Fibroblast of peridontal ligament (primary cell): ENCODE measurements at regions not wholly inside any gene's neighbourhood (a gene's known extent, or its start where the extent isn't known, plus 50 kb on each side); places are given as distances from the start of the nearest gene placed in this dataset.
A peak's percentile ranks its signal among the peaks of the same experiment; 100 is the strongest.
"Not testable (repeated sequence)": the region's sequence is repeated elsewhere in the genome, so short reads cannot be mapped to it uniquely, and the experiment has no call there.

ENCODE experiments used
- DNase-seq: peaks from one replicate; pipeline ENCODE4 v3.0.0-alpha.2; 2010; ENCODE audit errors: extremely low read depth

DNA sequence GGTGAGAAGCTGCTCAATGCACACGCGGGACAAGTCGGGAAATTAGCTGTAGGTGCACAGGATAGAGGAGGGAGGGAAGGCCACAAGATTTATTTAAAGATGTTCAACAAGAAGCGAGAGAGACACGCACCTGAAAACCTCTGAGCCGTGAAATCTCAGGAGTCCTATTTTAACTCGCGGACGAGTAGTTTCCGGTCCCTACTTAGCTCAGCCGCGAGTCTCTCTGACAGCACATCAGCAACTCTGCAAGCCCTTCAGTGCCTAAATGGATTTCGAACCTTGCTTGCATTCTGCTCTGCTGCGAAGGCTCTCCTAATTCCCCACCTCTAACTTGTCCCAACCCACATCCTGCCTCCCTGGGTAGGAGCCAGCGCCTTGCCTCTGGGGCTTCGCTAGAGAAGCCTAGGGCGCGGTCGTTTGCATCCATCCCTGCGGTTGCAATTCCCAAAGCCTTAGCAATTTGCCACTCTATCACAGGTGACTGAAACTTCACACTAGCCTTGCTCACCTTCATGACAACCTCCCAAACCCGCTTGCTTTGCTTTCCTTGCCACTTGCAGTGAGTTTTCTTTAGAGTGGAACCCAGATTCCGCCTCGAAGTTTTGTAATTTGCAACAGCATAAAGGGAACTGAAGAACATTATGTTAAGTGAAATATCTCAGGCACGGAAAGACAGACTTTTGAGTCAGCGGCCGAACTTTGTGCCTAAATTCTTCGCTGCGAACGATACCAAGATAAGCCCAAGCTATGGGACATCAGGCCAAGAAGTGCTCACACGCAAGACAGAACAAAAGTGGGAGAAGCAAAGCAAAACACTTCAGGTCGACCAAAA lies 202.8 kb downstream of the KDM5D start:
- no peak for DNase-seq

DNA sequence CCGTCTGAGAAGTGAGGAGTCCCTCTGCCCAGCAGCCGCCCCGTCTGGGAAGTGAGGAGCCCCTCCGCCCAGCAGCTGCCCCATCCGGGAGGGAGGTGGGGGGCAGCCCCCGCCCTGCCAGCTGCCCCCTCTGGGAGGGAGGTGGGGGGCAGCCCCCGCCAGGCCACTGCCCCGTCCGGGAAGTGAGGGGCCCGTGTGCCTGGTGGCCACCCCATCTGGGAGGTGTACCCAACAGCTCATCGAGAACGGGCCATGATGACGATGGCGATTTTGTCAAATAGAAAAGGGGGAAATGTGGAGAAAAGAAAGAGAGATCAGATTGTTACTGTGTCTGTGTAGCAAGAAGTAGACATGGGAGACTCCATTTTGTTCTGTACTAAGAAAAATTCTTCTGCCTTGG lies 208.8 kb downstream of the KDM5D start:
- not testable (repeated sequence) for DNase-seq

DNA sequence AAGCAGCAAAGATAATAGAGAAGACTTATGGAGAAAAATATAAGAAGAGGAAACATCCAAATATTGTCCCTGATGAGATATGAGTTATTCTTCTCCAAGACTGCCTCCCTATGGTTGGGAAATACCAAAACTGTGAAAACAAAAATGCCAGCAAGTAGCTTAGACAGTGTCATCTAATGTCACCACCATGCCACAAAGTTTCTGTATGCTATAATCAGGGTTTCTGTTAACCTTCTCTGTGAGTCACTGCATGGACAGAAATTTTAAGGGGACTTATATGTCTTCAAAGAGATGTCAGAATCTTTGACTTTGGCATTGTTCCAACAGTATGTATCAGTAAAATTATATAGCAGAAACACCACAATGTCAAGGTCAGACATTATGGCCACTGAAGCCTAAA lies 222.6 kb downstream of the KDM5D start:
- no peak for DNase-seq

DNA sequence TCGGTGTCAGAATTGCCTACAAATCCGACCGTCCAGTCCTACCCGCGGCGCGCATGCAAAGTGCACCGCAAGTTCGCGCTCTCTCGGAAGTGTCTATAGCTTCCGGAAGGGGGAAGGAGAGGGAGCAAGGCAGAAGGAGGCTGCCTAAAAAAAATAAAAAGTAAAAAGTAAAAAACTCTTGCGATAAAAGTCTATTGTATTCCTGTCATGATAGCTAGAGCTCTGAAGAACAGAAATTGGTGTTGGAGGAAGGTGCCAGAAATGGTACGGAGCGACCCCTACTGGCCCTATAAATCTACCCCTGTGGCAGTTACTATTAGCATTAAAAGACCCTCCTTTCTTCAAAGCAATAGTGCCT lies 241.5 kb downstream of the KDM5D start:
- no peak for DNase-seq

DNA sequence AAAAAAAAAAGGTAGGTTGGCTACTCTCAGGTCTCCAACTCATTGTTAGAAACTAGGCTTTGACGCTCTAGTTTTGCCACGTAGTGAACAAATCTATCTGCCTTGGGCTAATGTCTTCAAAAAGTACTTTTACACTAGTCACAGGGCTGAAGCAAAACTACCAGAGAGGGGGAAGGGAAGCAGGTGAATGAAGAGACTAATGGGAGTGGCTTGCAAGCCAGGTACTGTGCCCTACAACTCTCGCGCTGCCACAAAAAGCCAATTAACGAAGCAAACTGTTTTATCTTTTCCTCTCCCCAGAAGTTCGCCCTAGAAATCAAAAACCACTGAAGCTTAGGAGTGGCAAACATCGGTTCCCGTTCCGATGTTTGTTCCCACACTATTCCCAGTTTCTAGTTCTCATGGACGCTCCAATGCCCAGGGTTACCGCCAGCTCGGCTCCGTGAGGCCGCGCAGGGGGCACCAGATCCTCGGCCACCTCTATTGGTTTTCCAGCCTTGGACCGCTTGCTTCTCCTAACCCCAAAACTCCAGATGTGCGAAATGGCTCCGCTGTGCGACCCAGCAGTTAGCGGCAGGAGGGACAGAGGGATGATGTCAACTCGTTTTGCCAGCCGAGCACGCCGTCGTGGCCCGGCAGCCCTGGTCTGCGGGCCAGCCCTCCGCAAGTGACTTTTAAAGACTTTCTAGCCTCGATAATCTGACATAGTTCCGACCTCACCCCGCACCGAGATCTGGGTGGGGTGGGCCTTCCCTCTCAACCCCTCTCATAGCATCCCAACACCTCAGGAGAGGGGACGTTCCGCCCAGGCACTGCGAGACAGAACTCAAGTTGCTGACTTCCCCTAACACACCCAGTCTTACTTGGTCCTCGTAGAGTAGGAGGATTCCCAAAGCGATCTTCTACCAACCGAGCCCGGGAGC lies 242.1 kb downstream of the KDM5D start:
- DNase-seq, result no peak

DNA sequence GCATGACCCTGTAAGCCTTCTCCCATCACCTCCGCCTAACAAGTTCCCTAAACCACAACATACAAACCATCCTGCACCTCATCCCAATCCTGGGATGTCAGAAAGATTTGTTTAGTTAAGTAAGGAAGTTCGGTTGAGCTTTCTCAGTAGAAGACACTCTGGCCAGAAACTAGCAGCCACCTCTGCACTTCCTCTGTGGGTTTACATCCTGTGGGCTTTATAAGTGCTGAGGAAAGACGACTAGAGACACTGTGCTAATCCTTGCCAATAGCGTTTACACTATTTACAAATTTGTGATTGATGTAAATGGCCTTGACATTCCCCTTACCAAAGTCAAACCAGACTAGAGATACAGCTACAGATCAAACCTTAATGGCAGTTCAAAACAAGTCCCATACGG lies 246.0 kb downstream of the KDM5D start:
- no peak for DNase-seq

DNA sequence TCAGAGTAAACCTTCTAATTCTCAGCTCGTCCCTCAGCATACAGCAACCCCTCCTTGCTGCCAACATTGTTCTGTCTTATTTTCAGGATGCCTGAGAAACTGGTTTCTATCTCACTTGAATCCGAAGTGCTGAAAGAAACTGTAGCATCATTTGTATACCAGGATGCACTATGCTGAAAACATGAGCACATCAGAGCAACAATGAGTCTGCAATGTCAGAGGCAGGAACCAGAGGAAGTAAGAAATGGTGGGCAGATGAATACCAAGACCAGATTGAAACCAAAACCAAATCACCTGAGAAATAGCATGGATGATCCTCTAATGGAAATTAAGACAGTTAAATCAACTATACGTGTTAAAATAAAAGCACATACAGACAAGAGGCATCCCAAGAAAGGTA lies 257.0 kb downstream of the KDM5D start:
- no peak for DNase-seq

DNA sequence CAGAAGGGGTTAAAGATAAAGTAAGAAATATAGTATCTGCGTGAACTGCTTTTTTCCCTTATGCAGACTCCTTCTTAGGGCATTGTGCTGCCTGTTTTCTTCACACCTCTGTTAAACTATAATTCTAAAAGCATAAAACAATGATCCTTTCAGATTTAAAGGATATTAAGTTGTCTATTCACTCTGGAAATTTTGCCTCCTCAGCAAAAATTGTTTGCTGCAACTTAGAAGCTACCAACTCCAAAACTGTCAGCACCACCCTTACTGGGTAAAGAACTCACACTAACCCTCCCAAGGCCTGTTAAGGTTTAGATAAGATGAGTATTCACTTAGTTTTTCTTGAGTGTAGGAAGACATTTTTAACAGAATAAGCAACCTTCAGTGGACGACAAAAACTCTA lies 259.5 kb downstream of the KDM5D start:
- DNase-seq, result no peak

DNA sequence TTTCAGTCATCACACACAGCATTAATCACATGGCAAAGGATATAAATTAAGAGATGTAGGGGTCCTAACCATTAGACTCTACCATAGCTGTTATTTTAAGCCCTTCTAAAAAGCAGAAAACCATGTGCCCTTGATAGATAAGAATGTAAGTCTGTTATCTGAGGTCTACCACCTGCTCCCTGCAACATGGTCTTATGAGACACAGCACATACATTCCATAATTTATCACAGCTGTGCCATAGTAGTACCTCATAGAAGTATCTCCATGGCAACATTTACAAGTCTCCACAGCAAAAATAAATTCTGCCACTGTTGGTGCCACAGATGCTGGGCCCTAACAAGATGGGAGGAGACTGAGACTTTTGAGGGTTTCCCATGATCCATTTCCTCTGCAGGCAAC lies 265.4 kb downstream of the KDM5D start:
- no peak for DNase-seq

DNA sequence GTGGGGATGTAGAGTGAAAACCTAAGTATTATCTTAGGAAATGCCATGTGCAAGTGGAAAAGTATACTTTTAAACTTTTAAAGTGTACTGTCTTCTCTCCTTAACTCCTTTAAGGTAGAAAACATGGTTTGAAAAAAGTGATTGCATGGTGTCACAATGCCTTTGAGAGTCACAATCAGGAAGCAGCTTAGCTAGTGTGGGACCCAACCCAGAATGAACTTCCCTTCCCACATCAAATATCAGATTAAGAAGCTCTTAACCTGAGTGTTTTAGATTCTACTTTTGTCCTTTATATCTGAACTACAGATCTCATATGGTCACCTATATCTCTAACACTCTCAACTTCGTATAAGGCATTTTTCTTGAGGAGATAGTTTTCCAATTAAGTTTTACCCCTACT lies 266.6 kb downstream of the KDM5D start:
- DNase-seq, result no peak

DNA sequence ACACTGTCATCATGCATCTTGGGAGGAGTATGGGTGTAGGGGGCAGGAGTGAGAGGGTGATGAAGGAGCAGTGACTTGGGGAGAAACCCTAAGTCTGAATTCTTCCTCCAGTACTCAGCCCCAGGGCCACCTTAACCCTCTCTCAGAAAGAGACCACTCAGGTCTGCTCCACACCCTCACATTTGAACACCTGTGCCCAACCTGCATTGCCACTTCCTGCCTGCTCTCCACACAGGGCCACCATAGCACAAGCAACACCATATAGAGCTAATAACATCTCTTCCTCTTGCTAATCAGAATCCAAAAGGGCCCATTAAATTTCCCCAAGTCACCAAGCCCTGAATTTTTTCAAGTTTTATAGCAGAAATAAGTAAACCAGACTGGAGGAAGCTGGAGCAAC lies 278.7 kb downstream of the KDM5D start:
- no peak for DNase-seq

DNA sequence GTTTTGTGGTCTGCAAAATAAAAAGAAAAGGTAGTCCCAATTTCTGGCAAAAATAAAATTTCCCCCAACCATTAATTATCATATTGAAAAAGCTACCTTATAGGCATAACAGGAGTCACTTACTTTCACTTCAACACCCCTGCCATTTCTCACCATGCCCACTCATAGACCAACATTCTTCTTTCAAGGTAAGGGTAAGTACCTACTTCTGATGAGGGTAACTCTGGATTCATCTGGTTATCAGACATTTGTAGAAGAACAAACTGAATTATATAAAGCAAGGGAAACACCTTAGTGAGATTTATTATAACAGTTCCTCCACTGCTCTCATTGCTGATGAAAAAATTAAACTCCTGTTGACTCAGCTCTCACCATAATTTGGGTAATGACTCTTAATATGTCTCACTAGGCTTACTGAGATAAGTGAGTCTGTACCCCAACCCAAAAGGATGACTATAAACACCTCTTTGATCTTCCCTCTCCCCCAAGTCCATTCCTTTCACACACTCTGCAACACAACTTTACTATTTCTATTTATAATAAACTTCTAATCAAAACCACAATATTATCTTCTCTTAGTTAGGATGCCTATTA lies 287.6 kb downstream of the KDM5D start:
- DNase-seq, result no peak

DNA sequence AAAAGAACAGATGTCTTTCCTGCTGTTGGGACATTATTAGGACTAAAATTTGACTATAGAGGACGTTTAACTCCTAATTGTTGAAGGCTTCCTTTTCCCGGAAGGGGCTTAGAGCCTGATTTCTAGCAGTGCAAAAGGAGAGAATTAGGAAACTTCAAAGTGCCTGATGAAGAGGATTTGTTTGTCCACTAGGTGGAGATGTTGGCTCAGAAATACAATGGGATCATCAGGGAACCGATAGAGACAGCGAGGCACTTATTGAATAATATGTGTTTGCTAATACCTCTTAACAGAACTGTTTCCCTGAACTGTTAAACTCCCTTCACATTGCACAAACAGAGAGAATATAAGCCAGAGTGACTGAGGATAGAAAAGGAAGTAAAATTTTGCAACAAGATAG lies 311.5 kb downstream of the KDM5D start:
- peak; percentile 62 for DNase-seq

DNA sequence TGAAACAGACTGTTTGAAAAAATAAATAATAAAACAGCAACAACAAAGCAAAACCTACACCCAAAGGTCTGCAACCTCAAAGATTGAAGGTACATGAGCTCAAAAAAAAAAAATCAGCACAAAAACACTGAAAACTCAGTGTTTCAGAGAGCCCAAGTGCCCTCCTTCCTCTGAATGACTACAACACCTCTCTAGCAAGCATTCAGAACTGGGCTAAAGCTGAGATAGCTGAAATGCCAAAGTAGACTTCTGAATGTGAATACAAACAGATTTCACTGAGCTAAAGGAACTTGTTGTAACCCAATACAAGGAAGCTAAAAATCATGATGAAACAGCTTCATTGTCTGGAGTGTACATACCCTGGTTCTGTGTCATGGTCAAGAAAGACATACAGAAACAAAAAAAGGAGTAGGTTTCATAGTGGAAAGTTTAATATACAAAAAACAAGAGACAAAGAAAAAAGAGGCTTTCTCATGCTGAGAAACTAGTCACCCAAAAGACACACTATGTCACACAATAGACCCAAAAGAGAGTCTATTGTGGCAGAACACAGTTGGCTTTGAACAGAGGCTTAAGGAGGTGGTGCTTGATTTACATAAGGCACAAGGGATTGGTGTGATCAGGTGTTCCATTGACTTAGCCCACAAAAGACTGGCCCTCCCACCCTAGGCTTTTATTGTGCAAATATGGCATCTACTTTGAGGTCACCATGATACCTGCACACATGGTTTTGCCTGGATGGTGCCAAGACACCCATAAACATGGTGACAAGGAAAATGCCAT lies 316.6 kb downstream of the KDM5D start:
- no peak for DNase-seq

DNA sequence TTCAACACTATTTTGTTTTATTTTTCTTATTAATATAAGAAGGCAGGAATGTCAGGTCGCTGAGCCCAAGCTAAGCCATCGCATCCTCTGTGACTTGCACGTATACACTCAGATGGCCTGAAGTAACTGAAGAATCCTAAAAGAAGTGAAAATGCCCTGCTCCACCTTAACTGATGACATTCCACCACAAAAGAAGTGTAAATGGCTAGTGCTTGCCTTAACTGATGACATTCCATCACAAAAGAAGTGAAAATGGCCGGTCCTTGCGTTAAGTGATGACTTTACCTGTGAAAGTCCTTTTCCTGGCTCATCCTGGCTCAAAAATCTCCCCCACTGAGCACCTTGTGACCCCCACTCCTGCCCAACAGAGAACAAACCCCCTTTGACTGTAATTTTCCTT lies 317.3 kb downstream of the KDM5D start:
- DNase-seq, result not testable (repeated sequence)

DNA sequence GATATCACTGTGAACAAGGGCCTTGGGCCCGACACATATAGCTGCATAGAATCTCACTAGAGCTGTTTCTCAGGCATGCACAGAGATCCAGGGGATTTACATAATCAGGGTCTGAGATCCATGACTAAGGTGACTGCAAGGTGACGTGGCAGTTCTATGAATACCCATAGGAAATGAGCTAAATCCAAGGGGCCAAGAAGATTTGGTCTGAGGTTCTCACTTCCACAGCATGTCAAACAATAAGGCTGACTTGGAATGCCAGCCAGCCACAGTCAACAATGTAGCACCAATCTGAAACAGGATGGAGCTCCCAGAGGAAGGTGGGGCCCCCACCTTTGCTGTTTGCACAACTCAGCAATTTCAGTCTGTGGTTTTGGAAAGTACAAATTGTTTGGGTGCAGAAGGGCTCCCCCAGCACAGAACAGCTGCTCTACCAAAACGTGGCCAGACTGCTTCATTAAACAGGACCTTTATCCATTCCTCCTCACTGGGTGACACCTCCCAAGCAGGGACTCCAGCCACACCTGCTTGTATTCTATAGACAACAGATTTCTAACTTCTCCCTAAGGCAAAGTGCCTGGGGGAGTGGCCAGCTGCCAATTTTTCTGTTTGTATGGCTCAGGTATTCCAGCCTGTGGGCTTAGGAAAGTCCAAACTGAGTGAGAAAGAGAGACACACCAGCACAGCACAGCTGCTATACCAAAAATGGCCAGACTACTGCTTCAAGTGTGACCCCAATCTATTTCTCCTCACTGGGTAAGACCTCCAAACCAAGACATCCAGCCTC lies 333.4 kb downstream of the KDM5D start:
- no peak for DNase-seq

DNA sequence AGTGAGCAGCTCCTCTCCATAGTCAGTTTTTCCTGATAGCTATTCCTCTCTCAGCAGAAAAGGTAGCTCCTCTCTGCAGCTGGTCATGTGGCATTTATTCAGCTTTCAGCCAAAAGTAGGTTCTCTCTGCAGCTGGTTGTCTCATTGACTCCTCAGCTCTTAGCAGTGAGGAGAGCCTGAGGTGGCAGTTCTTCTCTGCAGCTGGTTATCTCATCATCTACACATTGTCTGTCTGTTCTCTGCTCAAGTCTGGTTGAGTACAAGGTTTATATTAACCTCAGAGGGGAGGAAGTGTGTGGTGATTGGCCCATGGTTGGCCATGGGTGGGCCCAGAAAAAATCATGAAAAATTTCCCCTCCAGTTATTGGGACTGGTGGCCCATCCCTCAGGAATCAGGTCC lies 338.3 kb downstream of the KDM5D start:
- no peak for DNase-seq

DNA sequence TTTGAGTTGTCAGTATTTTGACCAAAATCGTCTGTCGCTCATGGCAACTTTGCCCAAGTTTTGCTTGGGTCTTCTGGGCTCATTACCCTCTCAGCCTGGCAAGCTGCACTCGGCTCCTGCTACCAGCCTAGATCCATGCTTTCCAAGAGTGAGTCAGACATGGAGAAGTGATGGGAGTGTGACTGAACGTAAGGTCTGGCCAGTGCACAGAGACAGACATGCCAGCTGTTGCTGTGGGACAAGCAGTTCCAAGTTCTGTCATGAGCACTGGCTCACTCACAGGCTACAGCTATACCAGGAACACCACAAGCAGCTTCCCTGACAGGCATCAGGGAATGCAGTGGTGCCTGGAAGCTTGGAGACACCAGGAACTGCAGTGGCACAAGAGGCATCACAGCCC lies 338.9 kb downstream of the KDM5D start:
- DNase-seq, result no peak

DNA sequence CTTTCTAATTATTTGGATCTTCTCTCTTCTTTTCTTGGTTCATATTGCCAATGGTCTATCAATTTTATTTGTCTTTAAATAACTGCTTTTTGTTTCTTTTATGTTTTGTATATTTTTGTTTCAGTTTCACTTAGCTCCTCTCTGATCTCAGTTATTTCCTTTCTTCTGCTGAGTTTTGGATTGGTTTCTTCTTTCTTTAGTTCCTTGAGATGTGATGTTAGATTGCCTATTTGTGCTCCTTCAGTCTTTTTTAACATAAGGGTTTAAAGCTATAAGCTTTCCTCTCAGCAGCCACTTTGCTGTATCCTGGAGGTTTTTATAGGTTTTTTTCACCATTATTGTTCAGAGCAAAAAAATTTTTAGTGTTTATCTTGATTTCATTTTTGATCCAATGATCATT lies 351.6 kb downstream of the KDM5D start:
- no peak for DNase-seq

DNA sequence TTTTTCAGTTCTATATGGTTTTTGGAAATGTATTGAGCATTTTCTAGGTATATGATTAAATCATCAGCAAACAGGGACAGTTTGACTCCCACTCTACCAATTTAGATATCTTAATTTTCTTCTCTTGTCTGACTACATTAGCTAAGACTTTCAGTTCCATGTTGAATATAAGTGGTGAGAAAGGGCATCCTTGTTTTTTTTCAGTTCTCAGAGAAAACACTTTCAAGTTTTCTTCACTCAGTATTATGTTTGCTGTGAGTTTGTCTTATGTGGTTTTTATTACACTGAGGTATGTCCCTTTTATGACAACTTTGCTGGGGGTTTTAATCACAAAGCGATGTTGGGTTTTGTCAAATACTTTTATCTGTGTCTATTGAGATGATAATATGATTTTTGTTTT lies 352.6 kb downstream of the KDM5D start:
- no peak for DNase-seq

DNA sequence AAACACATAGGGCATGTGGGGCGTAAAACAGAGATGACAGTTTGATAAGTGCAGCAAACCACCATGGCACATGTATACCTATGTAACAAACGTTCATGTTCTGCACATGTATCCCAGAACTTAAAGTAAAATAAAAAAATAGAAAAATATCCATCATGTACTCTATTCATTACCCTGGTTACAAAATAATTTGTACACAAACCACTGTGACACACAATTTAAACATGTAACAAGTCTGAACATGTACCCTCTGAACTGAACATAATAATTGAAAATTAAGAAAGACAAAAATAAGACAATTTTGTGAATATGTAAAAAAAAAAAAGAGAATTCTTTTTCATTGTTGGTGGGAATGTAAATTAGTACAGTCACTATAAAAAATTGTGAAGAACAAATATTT lies 379.2 kb downstream of the KDM5D start:
- DNase-seq, result no peak
